Suprapubic skin (tissue), 4 donors: ENCODE measurements at regions not wholly inside any gene's neighbourhood (a gene's known extent, or its start where the extent isn't known, plus 50 kb on each side); places are given as distances from the start of the nearest gene placed in this dataset.

Experiments used
- DNase-seq, 2 donors: peaks; one replicate each; pipeline ENCODE4 v3.0.0-alpha.2; 2019; ENCODE audit warnings: low spot score in 2 of 2
- H3K27ac ChIP-seq: fragments of 200-600 bp; sonication (generic); one replicate; pipeline ENCODE4 v1.5.1; 2019
- H3K27me3 ChIP-seq: fragments of 200-600 bp; sonication (generic); one replicate; pipeline ENCODE4 v1.5.1; 2019
- H3K36me3 ChIP-seq: fragments of 200-600 bp; sonication (generic); one replicate; pipeline ENCODE4 v1.5.1; 2019
- H3K4me1 ChIP-seq: fragments of 200-600 bp; sonication (generic); one replicate; pipeline ENCODE4 v1.5.1; 2019
- H3K4me3 ChIP-seq: fragments of 200-600 bp; sonication (generic); one replicate; pipeline ENCODE4 v1.5.1; 2019; ENCODE audit warnings: mild to moderate bottlenecking
- H3K9me3 ChIP-seq: fragments of 200-600 bp; sonication (generic); one replicate; pipeline ENCODE4 v1.5.1; 2019
- CTCF ChIP-seq, 2 donors: fragments of 200-600 bp in 1 of 2; fragments of 450-650 bp in 1 of 2; sonication (generic) in 1 of 2; IDR thresholded peaks; one replicate each; pipeline ENCODE4 v1.5.1; 2016 to 2019; ENCODE audit warnings: antibody characterized with exemption in 2 of 2, mild to moderate bottlenecking in 1 of 2, moderate library complexity in 1 of 2
- EP300 ChIP-seq: sonication (generic); formaldehyde crosslinking; IDR thresholded peaks from one replicate; pipeline ENCODE4 v1.6.1; 2017; ENCODE audit warnings: antibody characterized with exemption
- POLR2A ChIP-seq, 2 donors: fragments of 450-650 bp; IDR thresholded peaks; one replicate each; pipeline ENCODE4 v1.6.1; 2017; ENCODE audit warnings: antibody characterized with exemption in 2 of 2, mild to moderate bottlenecking in 2 of 2, moderate library complexity in 2 of 2
- POLR2AphosphoS5 ChIP-seq, 3 donors: sonication (generic); formaldehyde crosslinking; IDR thresholded peaks; one replicate each; pipeline ENCODE4 v1.6.1; 2017; ENCODE audit warnings: antibody characterized with exemption in 3 of 3
- WGBS: methylation state at CpG from one replicate; pipeline ENCODE4 v1.1.5; 2018; 5-methylcytosine and 5-hydroxymethylcytosine counted together

GRCh38 chr7:35416568-35416967 lies 162.7 kb upstream of the TBX20 start:
- H3K9me3 ChIP-seq = no peaks in the 10 kb centered on the region
- no peaks in the 10 kb centered on the region for H3K36me3 ChIP-seq
- H3K4me1 ChIP-seq = no peaks in the 10 kb centered on the region
- H3K27ac ChIP-seq = no peak overlapping the region
- TF ChIP-seq CTCF (IDR thresholded peaks at IDR 0.05) (no peak), POLR2AphosphoS5 (IDR thresholded peaks at IDR 0.05) (no peak), POLR2A (IDR thresholded peaks at IDR 0.05) (no peak), EP300 (no peak)
- no peak overlapping the region for H3K4me3 ChIP-seq
- no peaks in the 10 kb centered on the region for H3K27me3 ChIP-seq
- WGBS = 100% methylated on average over 2 of the region's 2 CpGs
- DNase-seq = no peak

- no peaks in the 10 kb centered on the region for H3K4me1 ChIP-seq
- H3K4me3 ChIP-seq = no peak overlapping the region
- 83% methylated on average over 6 of the region's 6 CpGs for WGBS
Observed at GRCh38 chr7:35415411-35415822, 161.5 kb upstream of the TBX20 start.

GRCh38 chr7:35411331-35411730 lies 157.4 kb upstream of the TBX20 start:
- Histone ChIP-seq H3K27me3 (peaks cover 6% of the 10 kb centered on the region), H3K36me3 (no peaks in the 10 kb centered on the region), H3K27ac (no peak overlapping the region), H3K9me3 (no peaks in the 10 kb centered on the region), H3K4me3 (no peak overlapping the region), H3K4me1 (no peaks in the 10 kb centered on the region)
- 66% methylated on average over 3 of the region's 3 CpGs for WGBS
- DNase-seq = no peak
- no peak for TF ChIP-seq POLR2AphosphoS5 (IDR thresholded peaks at IDR 0.05)
- no peak for TF ChIP-seq CTCF (IDR thresholded peaks at IDR 0.05)
- TF ChIP-seq POLR2A (IDR thresholded peaks at IDR 0.05) = no peak
- no peak for TF ChIP-seq EP300

More at GRCh38 chr7:35415411-35415822, 161.5 kb upstream of the TBX20 start:
- Histone ChIP-seq H3K27ac (no peak overlapping the region), H3K9me3 (no peaks in the 10 kb centered on the region), H3K27me3 (no peaks in the 10 kb centered on the region), H3K36me3 (no peaks in the 10 kb centered on the region)
- TF ChIP-seq POLR2AphosphoS5 (IDR thresholded peaks at IDR 0.05) (no peak), CTCF (IDR thresholded peaks at IDR 0.05) (no peak), EP300 (no peak), POLR2A (IDR thresholded peaks at IDR 0.05) (no peak)
- DNase-seq = no peak

GRCh38 chr7:35405461-35405860 lies 151.6 kb upstream of the TBX20 start:
- Histone ChIP-seq H3K27ac (no peak overlapping the region), H3K36me3 (no peaks in the 10 kb centered on the region), H3K4me3 (no peak overlapping the region), H3K9me3 (no peaks in the 10 kb centered on the region), H3K4me1 (no peaks in the 10 kb centered on the region), H3K27me3 (peaks cover 8% of the 10 kb centered on the region)
- WGBS = 51% methylated on average over 4 of the region's 4 CpGs
- DNase-seq = no peak
- no peak for TF ChIP-seq EP300
- no peak for TF ChIP-seq CTCF (IDR thresholded peaks at IDR 0.05)
- TF ChIP-seq POLR2AphosphoS5 (IDR thresholded peaks at IDR 0.05) = no peak
- no peak for TF ChIP-seq POLR2A (IDR thresholded peaks at IDR 0.05)

GRCh38 chr7:35401217-35401879 lies 147.4 kb upstream of the TBX20 start:
- TF ChIP-seq POLR2AphosphoS5 (IDR thresholded peaks at IDR 0.05) (no peak), CTCF (IDR thresholded peaks at IDR 0.05) (no peak), EP300 (no peak), POLR2A (IDR thresholded peaks at IDR 0.05) (no peak)
- no peaks in the 10 kb centered on the region for H3K9me3 ChIP-seq
- H3K27me3 ChIP-seq = peaks cover 2% of the 10 kb centered on the region
- H3K27ac ChIP-seq = no peak overlapping the region
- no peaks in the 10 kb centered on the region for H3K4me1 ChIP-seq
- H3K36me3 ChIP-seq = no peaks in the 10 kb centered on the region
- DNase-seq = no peak
- 92% methylated on average over 6 of the region's 8 CpGs for WGBS
- H3K4me3 ChIP-seq = no peak overlapping the region
